ENCODE measurements at regions not wholly inside any gene's neighbourhood (a gene's known extent, or its start where the extent isn't known, plus 50 kb on each side); places are given as distances from the start of the nearest gene placed in this dataset.

GRCh38 chr7:65462148-65462716, 88.6 kb downstream of the ZNF92 start:
- TF ChIP-seq CTCF (IDR thresholded peaks at IDR 0.05) (no peak), POLR2A (IDR thresholded peaks at IDR 0.05) (no peak), EP300 (IDR thresholded peaks at IDR 0.05) (no peak), POLR2AphosphoS5 (IDR thresholded peaks at IDR 0.05) (no peak)
